ENCODE measurements at regions not wholly inside any gene's neighbourhood (a gene's known extent, or its start where the extent isn't known, plus 50 kb on each side); places are given as distances from the start of the nearest gene placed in this dataset.
A peak's percentile ranks its signal among the peaks of the same experiment; 100 is the strongest.

GRCh38 chr12:93178154-93178878 lies 199.4 kb upstream of the NUDT4 start:
- no peak overlapping the region for H3K27ac ChIP-seq (ENCODE audit: low read depth, low read length)
- H3K9ac ChIP-seq (ENCODE audit: low read length) = no peak overlapping the region
- no peak overlapping the region for H3K4me3 ChIP-seq (ENCODE audit: low read length)
- peaks cover 2% of the 10 kb centered on the region for H3K27me3 ChIP-seq (ENCODE audit: control insufficient read depth, insufficient read depth, low read length)
- no peaks in the 10 kb centered on the region for H3K36me3 ChIP-seq (ENCODE audit: control insufficient read depth, insufficient read depth, low read length)
- H3K4me1 ChIP-seq (ENCODE audit: control insufficient read depth, insufficient read depth, low read length) = peaks cover 22% of the 10 kb centered on the region

GRCh38 chr12:93179792-93180191 lies 197.9 kb upstream of the NUDT4 start:
- Histone ChIP-seq H3K4me3 (ENCODE audit: low read length) (no peak overlapping the region), H3K27ac (ENCODE audit: low read depth, low read length) (no peak overlapping the region), H3K9ac (ENCODE audit: low read length) (no peak overlapping the region), H3K36me3 (ENCODE audit: control insufficient read depth, insufficient read depth, low read length) (no peaks in the 10 kb centered on the region), H3K4me1 (ENCODE audit: control insufficient read depth, insufficient read depth, low read length) (peaks cover 23% of the 10 kb centered on the region), H3K27me3 (ENCODE audit: control insufficient read depth, insufficient read depth, low read length) (peaks cover 2% of the 10 kb centered on the region)

- Histone ChIP-seq H3K4me1 (ENCODE audit: control insufficient read depth, insufficient read depth, low read length) (peaks cover 24% of the 10 kb centered on the region), H3K27ac (ENCODE audit: low read depth, low read length) (no peak overlapping the region), H3K4me3 (ENCODE audit: low read length) (no peak overlapping the region), H3K36me3 (ENCODE audit: control insufficient read depth, insufficient read depth, low read length) (no peaks in the 10 kb centered on the region), H3K9ac (ENCODE audit: low read length) (no peak overlapping the region), H3K27me3 (ENCODE audit: control insufficient read depth, insufficient read depth, low read length) (peaks cover 2% of the 10 kb centered on the region)
Observed at GRCh38 chr12:93180566-93180965, 197.2 kb upstream of the NUDT4 start.

GRCh38 chr12:93181409-93181965 lies 196.2 kb upstream of the NUDT4 start:
- Histone ChIP-seq H3K36me3 (ENCODE audit: control insufficient read depth, insufficient read depth, low read length) (no peaks in the 10 kb centered on the region), H3K9ac (ENCODE audit: low read length) (no peak overlapping the region), H3K27ac (ENCODE audit: low read depth, low read length) (no peak overlapping the region), H3K4me3 (ENCODE audit: low read length) (no peak overlapping the region), H3K27me3 (ENCODE audit: control insufficient read depth, insufficient read depth, low read length) (peaks cover 2% of the 10 kb centered on the region), H3K4me1 (ENCODE audit: control insufficient read depth, insufficient read depth, low read length) (peaks cover 17% of the 10 kb centered on the region)

GRCh38 chr12:93183940-93184671 lies 193.6 kb upstream of the NUDT4 start:
- H3K4me3 ChIP-seq (ENCODE audit: low read length) = no peak overlapping the region
- no peaks in the 10 kb centered on the region for H3K36me3 ChIP-seq (ENCODE audit: control insufficient read depth, insufficient read depth, low read length)
- H3K27me3 ChIP-seq (ENCODE audit: control insufficient read depth, insufficient read depth, low read length) = peaks cover 2% of the 10 kb centered on the region
- peak overlapping the region; percentile 59 for H3K27ac ChIP-seq (ENCODE audit: low read depth, low read length)
- H3K9ac ChIP-seq (ENCODE audit: low read length) = no peak overlapping the region
- peaks cover 13% of the 10 kb centered on the region for H3K4me1 ChIP-seq (ENCODE audit: control insufficient read depth, insufficient read depth, low read length)

- Histone ChIP-seq H3K36me3 (ENCODE audit: control insufficient read depth, insufficient read depth, low read length) (no peaks in the 10 kb centered on the region), H3K27ac (ENCODE audit: low read depth, low read length) (peak overlapping the region; percentile 59), H3K9ac (ENCODE audit: low read length) (no peak overlapping the region), H3K4me1 (ENCODE audit: control insufficient read depth, insufficient read depth, low read length) (peaks cover 13% of the 10 kb centered on the region), H3K27me3 (ENCODE audit: control insufficient read depth, insufficient read depth, low read length) (no peaks in the 10 kb centered on the region), H3K4me3 (ENCODE audit: low read length) (no peak overlapping the region)
Observed at GRCh38 chr12:93184672-93185368, 192.9 kb upstream of the NUDT4 start.

- Histone ChIP-seq H3K9ac (ENCODE audit: low read length) (no peak overlapping the region), H3K36me3 (ENCODE audit: control insufficient read depth, insufficient read depth, low read length) (no peaks in the 10 kb centered on the region), H3K27me3 (ENCODE audit: control insufficient read depth, insufficient read depth, low read length) (no peaks in the 10 kb centered on the region), H3K4me3 (ENCODE audit: low read length) (no peak overlapping the region), H3K27ac (ENCODE audit: low read depth, low read length) (no peak overlapping the region), H3K4me1 (ENCODE audit: control insufficient read depth, insufficient read depth, low read length) (peaks cover 13% of the 10 kb centered on the region)
Observed at GRCh38 chr12:93185369-93185741, 192.4 kb upstream of the NUDT4 start.

- H3K36me3 ChIP-seq (ENCODE audit: control insufficient read depth, insufficient read depth, low read length) = no peaks in the 10 kb centered on the region
- H3K4me1 ChIP-seq (ENCODE audit: control insufficient read depth, insufficient read depth, low read length) = peaks cover 15% of the 10 kb centered on the region
- no peak overlapping the region for H3K9ac ChIP-seq (ENCODE audit: low read length)
- no peak overlapping the region for H3K27ac ChIP-seq (ENCODE audit: low read depth, low read length)
- H3K27me3 ChIP-seq (ENCODE audit: control insufficient read depth, insufficient read depth, low read length) = no peaks in the 10 kb centered on the region
- no peak overlapping the region for H3K4me3 ChIP-seq (ENCODE audit: low read length)
Observed at GRCh38 chr12:93186131-93186530, 191.6 kb upstream of the NUDT4 start.

GRCh38 chr12:93186621-93187020 lies 191.1 kb upstream of the NUDT4 start:
- peaks cover 17% of the 10 kb centered on the region for H3K4me1 ChIP-seq (ENCODE audit: control insufficient read depth, insufficient read depth, low read length)
- H3K27me3 ChIP-seq (ENCODE audit: control insufficient read depth, insufficient read depth, low read length) = no peaks in the 10 kb centered on the region
- H3K4me3 ChIP-seq (ENCODE audit: low read length) = no peak overlapping the region
- no peak overlapping the region for H3K9ac ChIP-seq (ENCODE audit: low read length)
- H3K36me3 ChIP-seq (ENCODE audit: control insufficient read depth, insufficient read depth, low read length) = no peaks in the 10 kb centered on the region
- H3K27ac ChIP-seq (ENCODE audit: low read depth, low read length) = no peak overlapping the region

GRCh38 chr12:93191423-93191822 lies 186.3 kb upstream of the NUDT4 start:
- Histone ChIP-seq H3K36me3 (ENCODE audit: control insufficient read depth, insufficient read depth, low read length) (no peaks in the 10 kb centered on the region), H3K4me3 (ENCODE audit: low read length) (no peak overlapping the region), H3K9ac (ENCODE audit: low read length) (no peak overlapping the region), H3K27me3 (ENCODE audit: control insufficient read depth, insufficient read depth, low read length) (no peaks in the 10 kb centered on the region), H3K27ac (ENCODE audit: low read depth, low read length) (no peak overlapping the region), H3K4me1 (ENCODE audit: control insufficient read depth, insufficient read depth, low read length) (peaks cover 4% of the 10 kb centered on the region)

- Histone ChIP-seq H3K9ac (ENCODE audit: low read length) (no peak overlapping the region), H3K36me3 (ENCODE audit: control insufficient read depth, insufficient read depth, low read length) (no peaks in the 10 kb centered on the region), H3K27me3 (ENCODE audit: control insufficient read depth, insufficient read depth, low read length) (no peaks in the 10 kb centered on the region), H3K27ac (ENCODE audit: low read depth, low read length) (peak overlapping the region; percentile 21), H3K4me1 (ENCODE audit: control insufficient read depth, insufficient read depth, low read length) (peaks cover 4% of the 10 kb centered on the region), H3K4me3 (ENCODE audit: low read length) (no peak overlapping the region)
Observed at GRCh38 chr12:93191956-93192355, 185.8 kb upstream of the NUDT4 start.

- Histone ChIP-seq H3K9ac (ENCODE audit: low read length) (no peak overlapping the region), H3K36me3 (ENCODE audit: control insufficient read depth, insufficient read depth, low read length) (no peaks in the 10 kb centered on the region), H3K4me3 (ENCODE audit: low read length) (no peak overlapping the region), H3K27ac (ENCODE audit: low read depth, low read length) (no peak overlapping the region), H3K4me1 (ENCODE audit: control insufficient read depth, insufficient read depth, low read length) (peaks cover 4% of the 10 kb centered on the region), H3K27me3 (ENCODE audit: control insufficient read depth, insufficient read depth, low read length) (no peaks in the 10 kb centered on the region)
Observed at GRCh38 chr12:93192878-93193277, 184.8 kb upstream of the NUDT4 start.

Data from rectal smooth muscle tissue (tissue), 1 donor.